HG02610 (cell line): ENCODE measurements at regions not wholly inside any gene's neighbourhood (a gene's known extent, or its start where the extent isn't known, plus 50 kb on each side); places are given as distances from the start of the nearest gene placed in this dataset.
"Not testable (repeated sequence)": the region's sequence is repeated elsewhere in the genome, so short reads cannot be mapped to it uniquely, and the experiment has no call there.

Source experiments
- ATAC-seq: cut with Tn5 transposase; IDR thresholded peaks from one replicate; pipeline ENCODE4 v1.9.1; 2021; ENCODE audit warnings: mild to moderate bottlenecking, moderate library complexity; ENCODE audit not compliant: unreplicated experiment

DNA sequence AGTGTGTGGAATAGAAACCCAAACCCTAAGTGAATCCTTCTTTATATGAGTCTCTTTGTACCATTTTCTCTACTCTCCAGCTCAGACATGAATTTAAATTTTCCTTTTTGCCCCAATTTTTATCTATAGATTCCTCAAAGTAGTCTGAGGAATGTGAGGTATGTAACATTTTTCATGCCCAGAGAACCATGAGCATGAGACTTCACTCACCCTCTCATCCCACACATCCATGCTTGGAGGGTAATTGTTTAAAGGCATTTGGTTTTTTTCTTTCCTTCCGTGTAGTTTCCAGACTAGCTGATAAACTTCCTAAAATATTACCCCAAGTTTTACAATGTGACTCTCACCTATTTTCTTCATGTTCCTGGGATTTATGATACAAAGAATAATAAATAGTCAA lies 2056.8 kb upstream of the CELF4 start:
- no peak for ATAC-seq

DNA sequence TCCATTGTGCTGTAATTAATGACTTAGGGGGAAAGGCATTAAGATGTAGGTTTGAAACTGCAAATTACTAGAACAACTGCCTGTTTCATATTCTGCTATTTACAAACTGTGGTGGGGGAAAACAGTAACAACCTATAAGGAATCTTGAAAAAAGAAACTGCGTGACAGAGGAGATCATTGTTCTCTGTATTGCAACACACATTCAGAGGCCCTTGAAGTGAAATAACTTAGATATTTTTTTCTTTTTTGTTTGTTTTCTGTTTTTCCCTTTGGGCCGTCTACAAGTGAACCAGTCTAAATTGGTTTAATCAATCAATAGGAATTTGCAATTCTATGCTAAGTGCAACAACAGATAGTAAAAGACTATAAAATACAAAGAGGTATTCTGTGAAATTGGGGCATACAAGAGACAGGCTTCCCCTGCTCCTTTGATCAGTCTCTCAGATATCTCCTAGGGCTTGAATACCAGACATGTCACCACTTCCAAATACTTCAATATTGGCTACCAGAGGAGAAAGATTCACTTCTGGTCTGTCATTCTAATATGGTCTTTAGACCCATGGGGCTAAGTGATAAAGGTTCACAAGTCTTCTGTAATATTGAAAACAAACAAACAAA lies 2055.1 kb upstream of the CELF4 start:
- no peak for ATAC-seq

DNA sequence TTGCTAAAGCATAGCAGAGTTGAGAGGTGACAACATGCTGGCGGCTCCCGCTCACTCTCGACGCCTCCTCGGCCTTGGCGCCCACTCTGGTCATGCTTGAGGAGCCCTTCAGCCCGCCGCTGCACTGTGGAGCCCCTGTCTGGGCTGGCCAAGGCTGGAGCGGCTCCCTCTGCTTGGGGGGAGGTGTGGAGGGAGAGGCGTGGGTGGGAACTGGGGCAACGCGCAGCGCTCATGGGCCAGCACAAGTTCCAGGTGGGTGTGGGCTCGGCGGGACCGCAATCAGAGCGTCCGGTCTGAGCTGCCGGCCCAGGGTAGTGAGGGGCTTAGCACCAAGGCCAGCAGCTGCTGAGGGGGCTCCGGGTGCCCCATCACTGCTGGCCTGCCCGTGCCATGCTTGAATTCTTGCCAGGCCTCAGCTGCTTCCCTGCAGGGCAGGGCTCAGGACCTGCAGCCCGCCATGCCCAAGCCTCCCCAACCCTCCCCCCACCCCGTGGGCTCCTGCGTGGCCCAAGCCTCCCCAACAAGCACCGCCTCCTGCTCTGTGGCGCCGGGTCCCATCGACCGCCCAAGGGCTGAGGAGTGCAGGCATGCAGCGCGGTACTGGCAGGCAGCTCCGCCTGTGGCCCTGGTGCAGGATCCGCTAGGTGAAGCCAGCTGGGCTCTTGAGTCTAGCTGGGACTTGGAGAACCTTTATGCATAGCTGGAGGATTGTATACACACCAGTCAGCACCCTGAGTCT lies 2052.8 kb upstream of the CELF4 start:
- ATAC-seq = no peak

DNA sequence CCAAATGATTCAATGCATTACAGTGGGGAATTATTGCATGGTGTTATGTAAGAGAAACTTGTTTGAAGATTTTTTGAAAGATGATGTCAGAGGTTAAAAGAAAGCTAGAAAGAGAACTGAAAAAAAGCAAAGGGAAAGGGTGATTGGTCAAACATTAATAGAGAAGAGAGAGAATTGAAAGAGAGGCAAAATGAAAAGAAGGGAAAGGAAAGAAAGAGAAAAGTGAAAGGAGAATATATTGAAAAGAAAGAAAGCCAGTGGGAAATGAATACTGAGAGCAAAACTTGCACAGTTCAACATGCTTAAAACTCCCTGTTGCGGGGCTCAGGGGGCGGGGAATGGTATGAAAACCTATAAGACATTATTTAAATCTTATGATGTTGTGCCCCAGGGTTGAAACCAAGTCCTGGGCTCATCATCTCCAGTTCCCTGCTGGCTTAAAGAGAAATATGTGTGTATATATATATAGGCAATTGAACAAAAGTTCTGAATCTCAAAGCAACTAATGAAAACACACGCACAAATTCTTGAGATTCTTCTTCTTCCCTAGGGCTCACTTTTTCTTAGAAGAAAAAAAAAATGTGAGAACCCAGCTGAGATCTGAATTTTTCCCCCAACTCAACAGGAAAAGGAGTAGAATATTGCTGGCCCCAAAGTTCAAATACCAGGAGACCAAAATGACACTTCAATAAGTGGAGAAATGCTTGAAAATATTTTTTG lies 2045.9 kb upstream of the CELF4 start:
- no peak for ATAC-seq

DNA sequence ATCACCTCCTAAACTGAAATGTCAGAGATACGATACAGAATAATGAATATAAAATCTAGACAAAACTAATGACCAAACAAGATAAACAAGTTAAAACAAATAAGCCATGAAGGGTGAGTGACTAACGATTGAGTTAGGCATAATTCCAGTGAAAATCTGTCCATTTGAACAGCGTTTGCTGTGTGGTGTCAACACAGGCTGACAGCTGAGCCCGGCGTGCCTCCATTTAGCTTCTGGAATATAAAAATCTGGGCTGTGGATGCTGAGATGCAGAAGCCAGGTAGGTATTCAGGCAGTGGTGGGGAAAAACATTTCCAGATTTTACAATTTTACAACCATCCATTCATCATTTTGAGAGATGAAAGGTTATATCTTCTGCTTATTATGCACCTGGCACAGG lies 2041.4 kb upstream of the CELF4 start:
- no peak for ATAC-seq

DNA sequence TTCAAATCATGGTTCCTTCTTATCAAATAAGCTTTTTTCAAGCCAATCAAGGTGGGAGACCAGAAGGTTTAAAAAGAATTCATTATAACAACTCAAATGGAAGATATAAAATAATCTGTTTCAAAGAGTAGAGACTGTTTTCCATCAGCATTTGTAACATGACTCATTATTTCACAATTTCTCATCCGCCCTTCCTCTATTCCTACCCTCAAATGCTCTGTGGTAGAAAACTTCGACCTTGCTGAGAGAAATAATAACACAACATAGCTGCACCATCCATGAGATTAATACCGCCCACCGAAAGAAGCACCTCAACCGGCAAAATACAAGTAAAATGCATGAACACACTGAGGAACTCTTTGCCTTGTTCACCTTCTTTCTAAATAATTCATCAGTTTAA lies 2039.2 kb upstream of the CELF4 start:
- no peak for ATAC-seq

DNA sequence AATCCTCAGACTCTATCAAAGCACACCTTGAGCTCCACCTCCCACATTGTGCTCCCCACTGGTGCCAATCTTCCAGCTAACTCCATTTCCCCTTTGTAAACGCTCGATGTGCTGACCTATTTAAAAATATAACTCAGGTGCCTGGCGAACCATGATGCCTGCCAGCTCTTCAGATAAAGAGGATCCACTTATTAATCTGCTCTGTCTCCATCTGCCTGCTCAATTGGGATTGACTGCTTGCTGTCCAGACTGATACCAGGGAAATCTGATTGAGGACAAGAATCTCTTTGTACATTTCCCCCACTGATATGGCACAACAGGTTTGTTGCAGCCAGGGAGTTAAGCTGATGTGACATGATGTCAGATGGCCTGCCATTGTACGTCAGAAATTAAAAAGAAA lies 2036.5 kb upstream of the CELF4 start:
- ATAC-seq = no peak

DNA sequence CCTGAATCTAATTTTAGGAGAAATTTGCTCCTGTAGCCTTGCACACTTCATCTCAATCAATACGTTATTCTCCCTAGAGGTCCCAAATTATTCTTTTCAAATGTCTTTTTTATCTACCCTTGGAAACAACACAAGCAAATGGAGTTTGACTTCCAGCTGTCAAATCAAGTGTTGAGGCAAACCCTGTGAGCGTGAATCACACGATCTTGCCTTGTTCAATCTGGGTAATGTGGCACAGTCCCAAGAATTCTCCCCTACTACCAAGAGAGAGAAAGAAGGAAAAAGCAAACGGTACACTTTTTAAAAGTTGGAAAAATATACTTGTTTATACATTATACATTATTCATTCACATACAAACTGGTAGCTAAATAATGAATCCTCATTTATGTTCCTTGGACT lies 2035.3 kb upstream of the CELF4 start:
- ATAC-seq = no peak

DNA sequence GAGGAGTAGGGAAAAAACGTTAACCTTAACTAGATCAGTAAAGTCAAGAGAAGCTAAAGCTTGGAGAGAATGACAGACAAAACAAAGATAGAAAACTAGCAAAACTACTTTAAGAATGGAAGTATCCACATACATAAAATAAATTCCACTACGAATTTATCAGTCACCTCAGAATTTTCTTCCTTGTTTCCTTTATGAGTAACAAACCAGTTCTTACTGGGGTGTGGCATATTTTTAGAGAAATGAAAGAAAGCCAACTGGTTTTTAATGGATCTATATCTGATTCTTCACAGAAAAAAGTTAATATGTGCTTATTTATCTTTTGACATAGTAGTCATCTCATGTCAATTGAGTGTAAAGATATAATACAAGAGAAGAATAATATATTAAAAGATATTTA lies 2033.7 kb upstream of the CELF4 start:
- ATAC-seq = no peak

DNA sequence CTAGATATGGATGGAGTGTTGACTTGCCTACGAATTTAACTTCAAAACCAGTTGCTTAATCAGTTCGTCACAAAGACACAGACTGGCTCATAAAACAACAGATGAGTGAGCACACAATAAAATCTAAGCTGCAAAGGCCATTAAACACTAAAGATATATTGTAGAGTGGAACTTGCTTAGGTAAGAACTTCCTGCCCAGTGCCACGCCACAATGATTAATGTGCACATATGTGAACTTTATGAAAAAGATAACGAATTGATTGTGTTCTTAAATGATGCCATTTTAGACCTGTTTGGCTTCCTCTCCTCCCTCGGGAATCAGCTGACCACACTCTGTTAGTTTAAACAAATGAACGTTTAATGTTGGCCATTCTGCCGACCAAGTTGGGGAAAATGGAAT lies 2031.3 kb upstream of the CELF4 start:
- ATAC-seq = no peak

DNA sequence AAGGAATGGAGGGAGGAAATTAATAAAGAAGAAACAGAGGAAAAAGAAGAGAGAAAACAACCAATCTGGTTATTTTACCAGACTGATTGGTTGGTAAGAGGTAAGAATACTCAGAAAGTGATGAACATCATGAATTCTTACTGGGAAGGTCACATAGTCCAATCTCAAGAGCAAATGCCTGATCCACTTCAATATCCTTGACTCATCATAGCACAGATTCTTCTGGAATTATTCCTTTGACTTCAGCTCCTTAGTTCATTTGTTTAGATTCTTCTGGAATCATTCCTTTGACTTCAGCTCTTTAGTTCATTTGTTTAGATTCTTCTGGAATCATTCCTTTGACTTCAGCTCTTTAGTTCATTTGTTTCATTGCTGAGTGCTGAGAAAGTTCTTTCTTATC lies 2030.6 kb upstream of the CELF4 start:
- no peak for ATAC-seq

DNA sequence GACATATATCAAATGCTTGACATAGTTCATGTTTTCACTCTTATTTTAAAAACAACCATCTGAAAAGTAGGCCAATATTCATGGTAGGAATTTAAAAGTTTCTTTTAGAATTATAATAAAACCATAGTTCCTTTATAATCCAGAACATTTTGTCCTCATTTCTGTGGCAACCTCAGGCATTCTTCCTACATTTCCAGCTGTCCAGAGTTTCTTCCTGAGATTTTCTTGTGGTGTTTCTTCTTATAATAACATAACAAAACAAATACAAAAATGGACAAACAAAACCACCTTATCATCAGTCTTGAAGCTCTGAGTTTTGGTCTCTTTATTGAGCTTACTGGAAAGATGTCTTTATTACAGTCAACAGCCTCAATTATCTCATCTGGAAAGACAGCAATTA lies 2028.6 kb upstream of the CELF4 start:
- no peak for ATAC-seq

DNA sequence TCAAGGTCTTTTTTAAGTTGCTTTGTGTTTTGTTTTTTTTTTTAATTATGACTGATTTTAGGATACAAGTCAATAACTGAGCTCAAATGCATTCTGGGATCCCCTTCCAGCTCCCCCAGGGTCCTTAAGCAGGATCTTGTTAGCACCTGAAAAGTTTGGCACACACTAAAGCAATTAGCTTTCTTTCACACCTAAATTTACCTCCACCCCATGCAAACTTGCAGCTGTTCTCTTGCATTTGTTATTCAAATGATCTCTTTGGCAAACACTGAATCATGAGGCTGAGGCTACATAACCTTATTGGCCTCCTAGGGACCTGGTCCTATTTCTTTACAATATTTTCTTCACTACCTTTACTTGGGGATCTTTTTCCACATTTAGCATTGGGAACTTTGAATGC lies 2026.1 kb upstream of the CELF4 start:
- no peak for ATAC-seq

DNA sequence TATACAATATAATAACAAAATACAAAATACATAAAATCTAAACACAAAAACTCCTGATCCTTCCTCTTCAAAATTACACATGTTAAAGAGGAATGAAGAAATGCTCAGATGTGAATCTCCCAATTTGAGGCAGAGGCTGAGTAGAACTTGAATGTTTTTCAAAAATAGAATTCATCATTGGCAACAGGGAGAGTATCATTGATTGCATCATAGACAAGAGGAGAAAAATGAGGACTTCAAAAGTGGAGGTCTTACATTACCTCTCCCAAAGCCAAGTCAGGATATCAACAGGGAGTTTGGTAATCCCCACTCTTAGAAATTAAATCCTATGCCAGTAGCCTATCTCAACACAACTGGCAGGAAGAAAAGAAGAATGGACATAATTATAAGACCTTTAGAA lies 2023.9 kb upstream of the CELF4 start:
- ATAC-seq = no peak

DNA sequence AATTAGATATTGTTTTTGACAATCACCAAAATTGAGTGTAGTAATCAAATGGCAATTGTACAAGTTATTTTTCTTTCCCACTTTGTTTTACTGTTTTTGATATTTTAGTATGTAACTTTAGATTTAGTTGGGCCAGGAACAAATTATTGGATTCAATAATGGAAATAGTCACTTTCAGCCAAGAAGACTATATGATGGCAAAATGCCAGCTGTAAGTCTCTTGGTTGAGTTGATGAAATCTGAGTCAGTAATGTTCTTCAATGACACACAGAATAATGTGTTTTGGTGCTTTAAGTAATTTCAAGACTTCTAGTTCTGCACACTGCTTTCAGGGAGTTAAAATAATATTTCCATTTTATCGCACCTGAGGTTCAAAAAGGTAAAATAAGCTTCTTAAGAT lies 2022.0 kb upstream of the CELF4 start:
- no peak for ATAC-seq

DNA sequence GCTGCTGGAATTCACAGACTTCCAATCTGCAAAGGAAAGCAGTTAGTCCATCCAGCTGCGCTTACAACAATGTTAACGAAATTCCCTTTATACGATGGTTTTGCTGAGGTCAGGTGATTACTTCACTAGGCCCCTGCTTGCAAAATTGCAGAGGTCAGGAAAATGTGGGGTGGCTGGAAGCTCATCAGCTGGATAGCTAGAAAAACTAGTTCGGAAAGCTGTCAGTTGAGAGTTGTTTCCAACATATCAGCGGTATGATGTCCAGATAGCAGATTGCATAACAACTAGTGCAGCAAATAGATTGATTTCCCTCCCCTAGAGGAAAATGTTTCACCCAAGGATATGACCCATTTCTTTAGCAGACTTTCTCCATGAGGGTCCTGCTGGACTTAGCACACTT lies 2021.1 kb upstream of the CELF4 start:
- ATAC-seq = no peak

DNA sequence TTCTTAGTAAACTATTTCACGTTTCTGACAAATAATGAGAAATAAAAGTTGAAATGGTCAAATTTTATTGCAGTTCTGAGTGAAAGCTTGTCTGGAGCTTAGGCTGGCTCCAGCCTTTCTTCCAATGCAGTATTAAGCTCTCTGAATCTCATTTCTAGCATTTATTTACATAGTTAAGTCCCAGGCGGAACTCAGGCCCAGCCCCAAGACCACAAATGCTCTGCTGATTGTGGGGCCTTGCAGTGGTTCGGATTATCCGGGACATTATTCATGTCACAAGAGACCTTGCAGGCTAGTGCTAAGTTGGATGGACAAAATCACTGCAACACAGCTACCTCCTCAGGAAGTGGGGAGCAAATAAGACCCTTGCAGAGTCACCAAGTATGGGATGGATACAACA lies 2009.3 kb upstream of the CELF4 start:
- no peak for ATAC-seq

DNA sequence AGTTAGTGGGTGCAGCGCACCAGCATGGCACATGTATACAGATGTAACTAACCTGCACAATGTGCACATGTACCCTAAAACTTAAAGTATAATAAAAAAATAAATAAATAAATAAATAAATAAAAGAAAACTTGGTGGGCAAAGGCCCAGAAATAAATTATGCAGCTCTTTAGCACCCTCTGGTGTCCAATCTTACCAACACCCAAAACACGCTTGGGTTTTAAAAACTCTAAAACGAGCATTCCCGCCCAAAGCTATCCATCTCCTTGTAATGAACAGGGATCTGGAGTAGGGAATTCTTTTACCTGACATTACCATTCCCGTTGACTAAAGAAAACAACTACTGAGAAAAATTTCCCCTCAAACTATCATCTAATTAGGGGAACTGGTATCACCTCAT lies 2005.9 kb upstream of the CELF4 start:
- no peak for ATAC-seq

DNA sequence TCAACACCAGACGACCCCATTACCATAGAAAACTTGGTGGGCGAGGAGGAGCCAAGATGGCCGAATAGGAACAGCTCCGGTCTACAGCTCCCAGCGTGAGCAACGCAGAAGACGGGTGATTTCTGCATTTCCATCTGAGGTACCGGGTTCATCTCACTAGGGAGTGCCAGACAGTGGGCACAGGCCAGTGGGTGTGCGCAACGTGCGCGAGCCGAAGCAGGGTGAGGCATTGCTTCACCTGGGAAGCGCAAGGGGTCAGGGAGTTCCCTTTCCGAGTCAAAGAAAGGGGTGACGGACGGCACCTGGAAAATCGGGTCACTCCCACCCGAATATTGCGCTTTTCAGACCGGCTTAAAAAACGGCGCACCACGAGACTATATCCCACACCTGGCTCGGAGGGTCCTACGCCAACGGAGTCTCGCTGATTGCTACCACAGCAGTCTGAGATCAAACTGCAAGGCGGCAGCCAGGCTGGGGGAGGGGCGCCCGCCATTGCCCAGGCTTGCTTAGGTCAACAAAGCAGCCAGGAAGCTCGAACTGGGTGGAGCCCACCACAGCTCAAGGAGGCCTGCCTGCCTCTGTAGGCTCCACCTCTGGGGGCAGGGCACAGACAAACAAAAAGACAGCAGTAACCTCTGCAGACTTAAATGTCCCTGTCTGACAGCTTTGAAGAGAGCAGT lies 2000.1 kb upstream of the CELF4 start:
- ATAC-seq = not testable (repeated sequence)

DNA sequence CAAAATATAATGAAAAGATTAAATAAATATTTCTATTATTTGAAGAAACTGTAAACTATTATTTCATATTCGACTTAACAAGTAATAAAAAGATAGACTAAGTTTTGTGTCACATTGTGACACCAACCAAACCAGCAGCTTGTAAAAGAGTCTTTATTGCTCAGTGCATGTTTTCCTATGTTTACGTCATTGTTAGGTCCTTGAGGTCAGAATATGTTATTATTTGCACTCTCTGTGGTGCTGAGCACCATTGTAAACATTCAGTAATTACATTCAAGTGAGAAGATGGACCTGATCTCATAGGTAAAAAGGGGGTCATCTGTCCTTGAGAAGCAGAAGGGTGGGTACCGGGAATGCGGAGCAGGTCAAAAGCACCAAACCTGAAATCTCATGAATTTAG lies 1999.1 kb upstream of the CELF4 start:
- no peak for ATAC-seq

DNA sequence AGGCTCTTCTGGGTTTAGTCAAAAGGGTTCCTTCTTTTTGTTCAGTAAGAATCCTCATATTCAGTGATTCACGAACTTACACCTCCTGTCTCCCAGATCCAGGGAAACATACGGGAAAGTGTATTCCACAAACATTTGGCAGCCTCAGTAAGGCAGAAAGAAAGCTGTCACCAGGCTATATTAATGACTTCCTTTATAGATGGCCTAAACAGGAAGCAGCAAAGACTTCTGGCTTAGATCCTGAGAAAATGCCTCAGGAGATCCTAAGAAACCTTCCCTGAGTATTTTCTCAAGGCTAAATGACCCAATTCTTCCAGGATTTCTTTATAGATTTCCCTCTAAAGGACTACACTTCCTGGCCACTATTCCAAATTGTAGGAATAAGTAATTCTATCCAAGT lies 1995.5 kb upstream of the CELF4 start:
- ATAC-seq = no peak

DNA sequence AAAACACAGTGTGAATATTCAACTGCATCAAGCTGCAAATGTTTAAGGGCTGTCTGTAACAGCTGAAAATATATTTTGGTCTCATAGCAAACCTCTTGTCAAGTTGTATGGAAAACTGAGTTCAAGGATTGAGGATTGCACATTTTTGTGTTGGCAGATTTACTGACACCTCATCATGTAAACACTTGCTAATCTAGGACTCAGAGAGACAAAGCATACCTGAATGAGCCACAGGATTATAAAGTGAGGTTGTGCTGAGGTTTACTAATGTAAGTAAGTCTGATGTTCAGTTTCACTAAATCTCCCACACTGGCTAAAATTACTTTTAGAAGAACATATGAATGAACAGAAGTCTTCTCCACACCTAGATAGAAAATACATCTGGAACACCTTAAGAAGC lies 1993.1 kb upstream of the CELF4 start:
- ATAC-seq = no peak
